A549 (cell line): ENCODE measurements at regions not wholly inside any gene's neighbourhood (a gene's known extent, or its start where the extent isn't known, plus 50 kb on each side); places are given as distances from the start of the nearest gene placed in this dataset.

Experiments
- EP300 ChIP-seq, 2 experiments: fragments of >200 bp; sonication (Bioruptor Twin); formaldehyde crosslinking; IDR thresholded peaks; 2 replicates in 1 of 2; 3 replicates in 1 of 2; pipeline ENCODE4 v1.6.1; 2016 to 2017
- RAD21 ChIP-seq, 2 experiments: fragments of >200 bp in 1 of 2; sonication (Bioruptor Twin) in 1 of 2; formaldehyde crosslinking in 1 of 2; IDR thresholded peaks in 1 of 2; conservative IDR thresholded peaks in 1 of 2; 2 replicates in 1 of 2; 3 replicates in 1 of 2; pipeline ENCODE4 v1.6.1; 2012 to 2018; ENCODE audit warnings: inconsistent platforms in 1 of 2
- RCOR1 ChIP-seq: fragments of 150-350 bp; IDR thresholded peaks from 2 replicates; pipeline ENCODE4 v1.6.1; 2014; ENCODE audit warnings: antibody characterized with exemption, low read length, low read depth
- SREBF2 ChIP-seq: fragments of 450-650 bp; IDR thresholded peaks from 2 replicates; pipeline ENCODE4 v1.6.1; 2014; ENCODE audit warnings: mild to moderate bottlenecking, moderate library complexity
- TF ChIP-seq, protein P1 (sequence below): fragments of >200 bp; sonication (Bioruptor Twin); formaldehyde crosslinking; IDR thresholded peaks from 3 replicates; pipeline ENCODE4 v1.5.1; 2016
- TF ChIP-seq, protein P2 (sequence below): IDR thresholded peaks from 2 replicates; pipeline ENCODE4 v1.6.1; 2012
- TF ChIP-seq, protein P3 (sequence below): fragments of 150-350 bp; IDR thresholded peaks from 2 replicates; pipeline ENCODE4 v1.6.1; 2014; ENCODE audit warnings: low read depth, mild to moderate bottlenecking, low read length

DNA sequence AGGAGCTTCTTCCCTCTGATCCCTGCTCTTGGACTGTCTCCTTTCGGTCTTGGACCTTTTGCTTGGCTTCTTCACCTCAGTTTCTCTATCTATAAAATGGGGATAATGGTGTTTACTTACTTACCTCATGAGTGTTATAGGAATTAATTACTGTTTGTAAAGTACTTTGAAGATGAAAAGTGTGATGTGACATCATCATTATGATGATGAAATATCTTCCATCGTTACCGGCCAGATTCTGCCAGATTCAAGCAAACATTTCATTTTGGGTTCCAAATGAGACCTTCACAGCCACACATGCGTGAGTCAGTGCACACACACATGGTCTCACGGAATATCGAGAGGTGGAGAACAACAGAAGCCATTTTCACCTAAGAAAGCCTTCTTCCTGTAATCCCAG, 220.1 kb upstream of the RPL34 start:
- TF ChIP-seq, protein P1, sequence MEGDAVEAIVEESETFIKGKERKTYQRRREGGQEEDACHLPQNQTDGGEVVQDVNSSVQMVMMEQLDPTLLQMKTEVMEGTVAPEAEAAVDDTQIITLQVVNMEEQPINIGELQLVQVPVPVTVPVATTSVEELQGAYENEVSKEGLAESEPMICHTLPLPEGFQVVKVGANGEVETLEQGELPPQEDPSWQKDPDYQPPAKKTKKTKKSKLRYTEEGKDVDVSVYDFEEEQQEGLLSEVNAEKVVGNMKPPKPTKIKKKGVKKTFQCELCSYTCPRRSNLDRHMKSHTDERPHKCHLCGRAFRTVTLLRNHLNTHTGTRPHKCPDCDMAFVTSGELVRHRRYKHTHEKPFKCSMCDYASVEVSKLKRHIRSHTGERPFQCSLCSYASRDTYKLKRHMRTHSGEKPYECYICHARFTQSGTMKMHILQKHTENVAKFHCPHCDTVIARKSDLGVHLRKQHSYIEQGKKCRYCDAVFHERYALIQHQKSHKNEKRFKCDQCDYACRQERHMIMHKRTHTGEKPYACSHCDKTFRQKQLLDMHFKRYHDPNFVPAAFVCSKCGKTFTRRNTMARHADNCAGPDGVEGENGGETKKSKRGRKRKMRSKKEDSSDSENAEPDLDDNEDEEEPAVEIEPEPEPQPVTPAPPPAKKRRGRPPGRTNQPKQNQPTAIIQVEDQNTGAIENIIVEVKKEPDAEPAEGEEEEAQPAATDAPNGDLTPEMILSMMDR, result no peak
- TF ChIP-seq, protein P2, sequence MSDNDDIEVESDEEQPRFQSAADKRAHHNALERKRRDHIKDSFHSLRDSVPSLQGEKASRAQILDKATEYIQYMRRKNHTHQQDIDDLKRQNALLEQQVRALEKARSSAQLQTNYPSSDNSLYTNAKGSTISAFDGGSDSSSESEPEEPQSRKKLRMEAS, result no peak
- TF ChIP-seq, protein P3, sequence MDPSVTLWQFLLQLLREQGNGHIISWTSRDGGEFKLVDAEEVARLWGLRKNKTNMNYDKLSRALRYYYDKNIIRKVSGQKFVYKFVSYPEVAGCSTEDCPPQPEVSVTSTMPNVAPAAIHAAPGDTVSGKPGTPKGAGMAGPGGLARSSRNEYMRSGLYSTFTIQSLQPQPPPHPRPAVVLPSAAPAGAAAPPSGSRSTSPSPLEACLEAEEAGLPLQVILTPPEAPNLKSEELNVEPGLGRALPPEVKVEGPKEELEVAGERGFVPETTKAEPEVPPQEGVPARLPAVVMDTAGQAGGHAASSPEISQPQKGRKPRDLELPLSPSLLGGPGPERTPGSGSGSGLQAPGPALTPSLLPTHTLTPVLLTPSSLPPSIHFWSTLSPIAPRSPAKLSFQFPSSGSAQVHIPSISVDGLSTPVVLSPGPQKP, result no peak
- TF ChIP-seq SREBF2, result no peak
- no peak for TF ChIP-seq EP300 (IDR thresholded peaks at IDR 0.05)
- no peak for TF ChIP-seq RAD21 (conservative IDR thresholded peaks at IDR 0.05 in 1 of 2, IDR thresholded peaks at IDR 0.05 in 1 of 2)
- TF ChIP-seq RCOR1, result no peak
